ENCODE measurements at regions not wholly inside any gene's neighbourhood (a gene's known extent, or its start where the extent isn't known, plus 50 kb on each side); places are given as distances from the start of the nearest gene placed in this dataset.

GRCh38 chr12:92257261-92257660 is 111.6 kb upstream of the BTG1 start:
- SMC1A ChIA-PET (ENCODE audit: uncharacterized antibody, unreplicated experiment): interaction anchor here (1.1 to 1.4 kb wide), 2 partner anchors 13 to 147 kb away, joined by 3 read pairs; no protein-coding TSS in a partner anchor
- in situ Hi-C loops (cut with MboI): no loop called here
- Histone ChIP-seq H4K20me1 (ENCODE audit: control insufficient read depth, insufficient read depth) (no peaks in the 10 kb centered on the region), H2AFZ (ENCODE audit: control insufficient read depth, low read depth, low read length) (no peak overlapping the region), H3K4me1 (ENCODE audit: control insufficient read depth, insufficient read depth, low read length) (no peaks in the 10 kb centered on the region), H3K36me3 (ENCODE audit: control insufficient read depth in 2 of 2, insufficient read depth in 2 of 2, low read length in 1 of 2) (no peaks in the 10 kb centered on the region), H3K27ac (ENCODE audit: control insufficient read depth, insufficient read depth) (no peak overlapping the region), H3K27me3 (replicated peaks in 1 of 2; ENCODE audit: control insufficient read depth in 2 of 2, insufficient read depth in 2 of 2, low read length in 1 of 2) (no peaks in the 10 kb centered on the region), H3K4me3 (no peak overlapping the region), H3K9ac (ENCODE audit: control insufficient read depth, insufficient read depth, low read length) (no peak overlapping the region), H3K9me3 (replicated peaks; ENCODE audit: control insufficient read depth, insufficient read depth, low read length) (no peaks in the 10 kb centered on the region), H3K79me2 (ENCODE audit: control insufficient read depth, insufficient read depth, low read length) (no peaks in the 10 kb centered on the region), H3K4me2 (ENCODE audit: control insufficient read depth, insufficient read depth) (no peak overlapping the region)
- TF ChIP-seq ZNF274 (IDR thresholded peaks at IDR 0.05; ENCODE audit: insufficient read depth, insufficient read length) (no peak), IRF3 (IDR thresholded peaks at IDR 0.05) (no peak), POU2F2 (IDR thresholded peaks at IDR 0.05; ENCODE audit: borderline replicate concordance, low read depth, low read length) (no peak), ZSCAN29 (IDR thresholded peaks at IDR 0.05) (no peak), MTA3 (IDR thresholded peaks at IDR 0.05; ENCODE audit: borderline replicate concordance, low read length) (no peak), MEF2B (IDR thresholded peaks at IDR 0.05; ENCODE audit: partially characterized antibody, poor library complexity, severe bottlenecking) (no peak), CHD1 (IDR thresholded peaks at IDR 0.05; ENCODE audit: low read depth, low read length) (no peak)
- POLR2A ChIA-PET: interaction anchor here (0.9 kb wide), 1 partner anchor 19 kb away, joined by 3 read pairs; no protein-coding TSS in a partner anchor
- CTCF ChIA-PET: no interaction called here
- DNase-seq (ENCODE audit: low read depth, low spot score): no peak
- no TSS peak for BruUV-seq (replicated peaks)
- intact Hi-C loops (cut with micrococcal nuclease; ENCODE audit: unreplicated experiment): no loop called here
- RAD21 ChIA-PET (ENCODE audit: unreplicated experiment): interaction anchor here (0.7 to 1.1 kb wide), 2 partner anchors 48 to 112 kb away, joined by 3 read pairs; partner anchors contain the start of gene BTG1
- no peak for FAIRE-seq
- ATAC-seq: no peak

GRCh38 chr12:92255741-92256140 is 110.1 kb upstream of the BTG1 start:
- no peak overlapping the region for H2AFZ ChIP-seq (ENCODE audit: control insufficient read depth, low read depth, low read length)
- RAD21 ChIA-PET (ENCODE audit: unreplicated experiment): no interaction called here
- H3K27ac ChIP-seq (ENCODE audit: control insufficient read depth, insufficient read depth): no peak overlapping the region
- no peaks in the 10 kb centered on the region for H4K20me1 ChIP-seq (ENCODE audit: control insufficient read depth, insufficient read depth)
- no peak overlapping the region for H3K4me3 ChIP-seq
- H3K79me2 ChIP-seq (ENCODE audit: control insufficient read depth, insufficient read depth, low read length): no peaks in the 10 kb centered on the region
- intact Hi-C loops (cut with micrococcal nuclease; ENCODE audit: unreplicated experiment): no loop called here
- no peak overlapping the region for H3K4me2 ChIP-seq (ENCODE audit: control insufficient read depth, insufficient read depth)
- CTCF ChIA-PET: interaction anchor here (0.7 to 1.0 kb wide), 2 partner anchors 12 to 873 kb away, joined by 3 read pairs; no protein-coding TSS in a partner anchor
- no peak overlapping the region for H3K9ac ChIP-seq (ENCODE audit: control insufficient read depth, insufficient read depth, low read length)
- H3K27me3 ChIP-seq (replicated peaks in 1 of 2; ENCODE audit: control insufficient read depth in 2 of 2, insufficient read depth in 2 of 2, low read length in 1 of 2): no peaks in the 10 kb centered on the region
- FAIRE-seq: no peak
- DNase-seq (ENCODE audit: low read depth, low spot score): no peak
- ATAC-seq: no peak
- in situ Hi-C loops (cut with MboI): no loop called here
- H3K4me1 ChIP-seq (ENCODE audit: control insufficient read depth, insufficient read depth, low read length): no peaks in the 10 kb centered on the region
- H3K36me3 ChIP-seq (ENCODE audit: control insufficient read depth in 2 of 2, insufficient read depth in 2 of 2, low read length in 1 of 2): no peaks in the 10 kb centered on the region
- H3K9me3 ChIP-seq (replicated peaks; ENCODE audit: control insufficient read depth, insufficient read depth, low read length): no peaks in the 10 kb centered on the region
- POLR2A ChIA-PET: interaction anchor here (0.7 to 1.1 kb wide), 2 partner anchors 14 to 25 kb away, joined by 3 read pairs; no protein-coding TSS in a partner anchor
- BruUV-seq (replicated peaks): no TSS peak
- SMC1A ChIA-PET (ENCODE audit: uncharacterized antibody, unreplicated experiment): interaction anchor here (0.6 to 1.2 kb wide), 7 partner anchors 9 to 265 kb away, joined by 3 to 4 read pairs (median 3); no protein-coding TSS in a partner anchor
- TF ChIP-seq ZNF207 (IDR thresholded peaks at IDR 0.05; ENCODE audit: borderline replicate concordance) (no peak), EP300 (IDR thresholded peaks at IDR 0.05; ENCODE audit: borderline replicate concordance in 1 of 2, control insufficient read depth in 1 of 2, low read depth in 2 of 2, low read length in 2 of 2) (no peak), TCF7 (IDR thresholded peaks at IDR 0.05; ENCODE audit: borderline replicate concordance) (no peak), RELA (IDR thresholded peaks at IDR 0.05; ENCODE audit: borderline replicate concordance, partially characterized antibody) (no peak), SMARCA5 (IDR thresholded peaks at IDR 0.05) (no peak), ZBTB33 (IDR thresholded peaks at IDR 0.05) (no peak)

Measured in GM12878 (cell line).